ENCODE measurements at regions not wholly inside any gene's neighbourhood (a gene's known extent, or its start where the extent isn't known, plus 50 kb on each side); places are given as distances from the start of the nearest gene placed in this dataset.
"Not testable (repeated sequence)": the region's sequence is repeated elsewhere in the genome, so short reads cannot be mapped to it uniquely, and the experiment has no call there.

GRCh38 chr2:91659917-91660275 lies 2968.4 kb downstream of the RPIA start:
- not testable (repeated sequence) for TF ChIP-seq CTCF (IDR thresholded peaks at IDR 0.05; ENCODE audit: insufficient read depth, low read depth, low read length); EZH2 (IDR thresholded peaks at IDR 0.05; ENCODE audit: insufficient read depth, low read length)
